SU-DHL-6 (cell line): ENCODE measurements at regions not wholly inside any gene's neighbourhood (a gene's known extent, or its start where the extent isn't known, plus 50 kb on each side); places are given as distances from the start of the nearest gene placed in this dataset.
"Not testable (repeated sequence)": the region's sequence is repeated elsewhere in the genome, so short reads cannot be mapped to it uniquely, and the experiment has no call there.

Source experiments
- H2AFZ ChIP-seq: fragments of 200-600 bp; sonication (generic); 2 replicates; pipeline ENCODE4 v1.6.1; 2014; ENCODE audit warnings: low read depth, mild to moderate bottlenecking, moderate library complexity, mixed read lengths, antibody characterized with exemption, low read length; ENCODE audit not compliant: severe bottlenecking
- H3F3A ChIP-seq: fragments of 200-600 bp; shearing (Covaris generic); 2 replicates; pipeline ENCODE4 v1.6.0; 2016; ENCODE audit warnings: antibody characterized with exemption, mild to moderate bottlenecking; ENCODE audit not compliant: insufficient read depth
- H3K27ac ChIP-seq: fragments of 200-600 bp; sonication (generic); 2 replicates; pipeline ENCODE4 v1.5.1; 2016; ENCODE audit warnings: low read depth, mild to moderate bottlenecking, low read length, moderate library complexity, mixed read lengths
- H3K27me3 ChIP-seq: fragments of 200-600 bp; sonication (generic), shearing (Covaris generic); 2 replicates; pipeline ENCODE4 v1.6.0; 2014; ENCODE audit warnings: mild to moderate bottlenecking, low read length
- H3K36me3 ChIP-seq: fragments of 200-600 bp; sonication (generic); 2 replicates; pipeline ENCODE4 v1.6.1; 2014; ENCODE audit warnings: mild to moderate bottlenecking, low read length, mixed read lengths
- H3K4me2 ChIP-seq: fragments of 300-600, 200-600 bp; shearing (Covaris generic), sonication (generic); 2 replicates; pipeline ENCODE4 v1.6.0; 2014; ENCODE audit warnings: low read length, low read depth, mild to moderate bottlenecking; ENCODE audit not compliant: poor library complexity, severe bottlenecking
- H3K4me3 ChIP-seq: fragments of 200-600 bp; sonication (generic); 2 replicates; pipeline ENCODE4 v1.5.1; 2014; ENCODE audit warnings: antibody characterized with exemption, low read length, mild to moderate bottlenecking, mixed read lengths; ENCODE audit not compliant: insufficient read depth, poor library complexity, severe bottlenecking
- H3K79me2 ChIP-seq: fragments of 200-600 bp; sonication (generic); 2 replicates; pipeline ENCODE4 v1.6.1; 2014; ENCODE audit warnings: mild to moderate bottlenecking, low read length, moderate library complexity; ENCODE audit not compliant: insufficient read depth
- H3K9ac ChIP-seq: fragments of 200-600 bp; sonication (generic); 2 replicates; pipeline ENCODE4 v1.7.0; 2014; ENCODE audit warnings: mild to moderate bottlenecking, low read length
- H3K9me2 ChIP-seq: fragments of 200-600 bp; sonication (generic); replicated peaks from 2 replicates; pipeline ENCODE4 v1.6.1; 2014; ENCODE audit warnings: low read length; ENCODE audit not compliant: insufficient read depth
- H3K9me3 ChIP-seq: fragments of 200-600 bp; sonication (generic); 2 replicates; pipeline ENCODE4 v1.6.1; 2014; ENCODE audit warnings: low read length, mixed read lengths; ENCODE audit not compliant: insufficient read depth
- H4K20me1 ChIP-seq: fragments of 200-600 bp; sonication (generic); 2 replicates; pipeline ENCODE4 v1.6.1; 2014; ENCODE audit warnings: low read depth, mild to moderate bottlenecking, antibody characterized with exemption, low read length, moderate library complexity, mixed read lengths
- CTCF ChIP-seq: fragments of 200-600 bp; sonication (generic); IDR thresholded peaks from one replicate; pipeline ENCODE4 v1.5.1; 2017; ENCODE audit warnings: antibody characterized with exemption, mild to moderate bottlenecking, low read length, moderate library complexity; ENCODE audit not compliant: insufficient read depth, poor library complexity, severe bottlenecking
- EZH2phosphoT487 ChIP-seq: fragments of 200-600 bp; sonication (generic), shearing (Covaris generic); conservative IDR thresholded peaks from 2 replicates; pipeline ENCODE4 v1.6.1; 2018; ENCODE audit warnings: mild to moderate bottlenecking, antibody characterized with exemption, low read length, moderate library complexity, mixed read lengths

GRCh38 chr3:166435469-166436057, 598.3 kb upstream of the BCHE start:
- Histone ChIP-seq H3K9me2 (no peaks in the 10 kb centered on the region), H3K4me2 (no peak overlapping the region), H4K20me1 (no peaks in the 10 kb centered on the region), H3K27me3 (no peaks in the 10 kb centered on the region), H3K4me3 (no peak overlapping the region), H3K9ac (no peak overlapping the region), H3K36me3 (no peaks in the 10 kb centered on the region), H3K79me2 (no peaks in the 10 kb centered on the region), H3K9me3 (no peaks in the 10 kb centered on the region), H3K27ac (no peak overlapping the region), H2AFZ (peak overlapping the region; percentile 64), H3F3A (no peaks in the 10 kb centered on the region)
- no peak for TF ChIP-seq CTCF
- no peak for TF ChIP-seq EZH2phosphoT487

GRCh38 chr3:166433060-166433459, 595.8 kb upstream of the BCHE start:
- no peaks in the 10 kb centered on the region for H3K9me2 ChIP-seq

GRCh38 chr3:166425900-166426611, 588.8 kb upstream of the BCHE start:
- Histone ChIP-seq H3K27ac (no peak overlapping the region), H2AFZ (no peak overlapping the region), H3K9me2 (no peaks in the 10 kb centered on the region), H4K20me1 (no peaks in the 10 kb centered on the region), H3K9ac (no peak overlapping the region), H3K4me3 (no peak overlapping the region), H3K79me2 (no peaks in the 10 kb centered on the region), H3K4me2 (no peak overlapping the region), H3K36me3 (no peaks in the 10 kb centered on the region), H3F3A (no peaks in the 10 kb centered on the region), H3K9me3 (no peaks in the 10 kb centered on the region), H3K27me3 (no peaks in the 10 kb centered on the region)
- no peak for TF ChIP-seq CTCF
- TF ChIP-seq EZH2phosphoT487, result no peak

More at GRCh38 chr3:166433060-166433459, 595.8 kb upstream of the BCHE start:
- no peaks in the 10 kb centered on the region for H3F3A ChIP-seq
- H3K9me3 ChIP-seq, result no peaks in the 10 kb centered on the region
- no peak overlapping the region for H3K9ac ChIP-seq
- no peaks in the 10 kb centered on the region for H3K79me2 ChIP-seq
- no peak overlapping the region for H3K4me3 ChIP-seq
- TF ChIP-seq EZH2phosphoT487, result no peak
- no peaks in the 10 kb centered on the region for H3K36me3 ChIP-seq
- no peak overlapping the region for H3K4me2 ChIP-seq
- no peaks in the 10 kb centered on the region for H3K27me3 ChIP-seq
- H4K20me1 ChIP-seq, result no peaks in the 10 kb centered on the region
- no peak overlapping the region for H3K27ac ChIP-seq
- peak overlapping the region; percentile 61 for H2AFZ ChIP-seq

GRCh38 chr3:166425021-166425420, 587.8 kb upstream of the BCHE start:
- Histone ChIP-seq H3K27me3 (no peaks in the 10 kb centered on the region), H3K4me2 (no peak overlapping the region), H3K36me3 (no peaks in the 10 kb centered on the region), H3F3A (no peaks in the 10 kb centered on the region), H3K9me3 (no peaks in the 10 kb centered on the region), H3K27ac (no peak overlapping the region), H3K9ac (no peak overlapping the region), H3K9me2 (no peaks in the 10 kb centered on the region), H4K20me1 (no peaks in the 10 kb centered on the region), H2AFZ (no peak overlapping the region), H3K79me2 (no peaks in the 10 kb centered on the region), H3K4me3 (no peak overlapping the region)
- TF ChIP-seq CTCF, result no peak

GRCh38 chr3:166423824-166424513, 586.7 kb upstream of the BCHE start:
- H3K27me3 ChIP-seq, H2AFZ ChIP-seq, H3K79me2 ChIP-seq, H3K4me3 ChIP-seq, H3K9ac ChIP-seq, H4K20me1 ChIP-seq, H3K36me3 ChIP-seq, H3K27ac ChIP-seq, H3F3A ChIP-seq, H3K4me2 ChIP-seq, H3K9me3 ChIP-seq, H3K9me2 ChIP-seq: not testable (repeated sequence)
